ENCODE measurements at regions not wholly inside any gene's neighbourhood (a gene's known extent, or its start where the extent isn't known, plus 50 kb on each side); places are given as distances from the start of the nearest gene placed in this dataset.
"Not testable (repeated sequence)": the region's sequence is repeated elsewhere in the genome, so short reads cannot be mapped to it uniquely, and the experiment has no call there.

DNA sequence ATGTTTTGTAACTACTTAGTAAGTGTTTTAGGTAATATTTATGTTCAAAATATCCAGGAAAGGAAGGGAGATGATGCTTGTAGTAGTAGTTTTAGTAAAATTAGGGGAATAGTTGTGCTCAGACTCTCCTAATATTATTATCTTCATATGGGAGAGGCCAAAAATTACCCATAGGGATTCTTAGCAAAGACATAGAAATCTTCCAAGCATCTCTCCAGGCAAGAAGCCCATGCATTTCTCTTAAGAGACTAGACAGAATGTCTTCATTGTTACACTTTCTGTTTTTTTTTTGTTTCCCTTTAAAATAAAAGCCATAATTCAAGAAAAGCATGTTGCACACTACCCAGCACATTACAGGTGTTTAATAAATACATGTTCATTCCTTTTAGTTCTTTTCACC lies 180.6 kb downstream of the CYB561 start:
- no peak for DNase-seq

DNA sequence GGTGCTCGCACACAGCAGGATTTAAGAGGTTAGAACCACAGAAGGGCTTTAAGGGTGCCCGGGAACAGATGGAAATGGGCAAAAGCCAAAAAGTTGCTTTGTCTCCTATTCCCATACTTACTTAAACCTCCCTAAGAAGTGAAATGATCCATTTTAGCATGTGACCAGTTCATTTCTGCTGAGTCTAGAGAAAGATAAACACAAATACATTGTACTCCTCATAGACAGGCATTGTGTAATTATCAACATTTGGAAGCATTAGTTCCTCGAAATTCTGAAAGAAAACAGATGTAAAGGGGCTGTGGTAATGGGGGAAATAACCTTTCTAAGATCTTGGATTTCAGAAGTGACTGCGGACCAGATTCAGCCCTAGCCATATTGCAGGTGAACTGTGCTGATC lies 178.3 kb downstream of the CYB561 start:
- DNase-seq, result no peak

DNA sequence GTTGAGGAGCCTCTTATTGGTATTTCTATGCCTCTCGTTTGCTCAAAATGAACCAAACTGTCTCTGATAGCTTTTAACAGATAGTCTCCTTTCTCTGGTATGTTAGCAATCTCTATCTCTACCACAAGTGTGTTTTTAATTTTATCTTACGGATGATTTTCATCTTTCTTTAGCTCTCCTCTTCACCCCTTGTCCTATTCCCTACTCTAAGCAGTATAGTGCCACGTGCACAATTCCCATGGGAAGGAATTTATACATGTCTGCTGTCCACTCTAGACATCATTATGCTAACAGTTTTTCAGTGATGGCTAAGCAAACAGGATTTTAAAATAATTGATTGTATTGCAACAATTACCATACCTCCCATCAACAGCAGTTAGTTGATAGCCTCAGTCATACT lies 177.3 kb downstream of the CYB561 start:
- DNase-seq, result peak; percentile 61

DNA sequence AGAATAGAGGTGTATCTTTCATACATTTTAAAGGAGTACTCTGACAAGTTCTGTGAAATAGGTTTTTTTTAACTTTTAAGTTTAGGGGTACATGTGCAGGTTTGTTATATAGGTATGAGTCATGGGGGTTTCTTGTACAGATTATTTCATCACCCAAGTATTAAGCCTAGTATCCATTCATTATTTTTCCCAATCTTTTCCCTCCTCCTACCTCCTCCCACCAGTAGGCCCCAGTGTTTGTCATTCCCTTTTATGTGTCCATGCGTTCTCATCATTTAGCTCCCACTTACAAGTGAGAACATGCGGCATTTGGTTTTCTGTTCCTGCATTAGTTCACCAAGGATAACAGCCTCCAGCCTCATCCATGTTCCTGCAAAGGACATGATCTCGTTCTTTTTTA lies 175.5 kb downstream of the CYB561 start:
- DNase-seq, result no peak

DNA sequence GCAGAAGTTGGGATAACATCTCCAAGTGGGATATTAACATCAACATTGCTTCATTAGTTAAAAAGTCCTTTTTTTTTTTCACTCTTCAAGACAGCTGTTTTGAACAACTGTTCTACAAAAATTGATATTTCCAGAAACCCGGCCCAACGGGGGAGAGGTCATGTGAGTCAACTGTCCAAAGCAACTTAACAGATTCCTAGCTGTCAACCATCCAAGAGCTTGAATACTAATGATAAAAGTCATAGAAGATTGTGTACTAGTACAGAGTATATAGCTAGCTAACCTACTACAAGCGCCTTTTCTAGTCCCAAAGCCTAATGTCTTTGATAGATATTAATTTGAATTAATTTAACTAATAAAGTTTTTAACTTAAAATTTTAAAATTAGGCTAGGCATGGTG lies 172.0 kb downstream of the CYB561 start:
- DNase-seq, result peak; percentile 73

GRCh38 chr17:63275318-63275970 lies 170.7 kb downstream of the CYB561 start:
- peak; percentile 96 for DNase-seq

- DNase-seq, result no peak
Observed at GRCh38 chr17:63275971-63276745, 169.9 kb downstream of the CYB561 start.

GRCh38 chr17:63276821-63277220 lies 169.3 kb downstream of the CYB561 start:
- peak; percentile 21 for DNase-seq

DNA sequence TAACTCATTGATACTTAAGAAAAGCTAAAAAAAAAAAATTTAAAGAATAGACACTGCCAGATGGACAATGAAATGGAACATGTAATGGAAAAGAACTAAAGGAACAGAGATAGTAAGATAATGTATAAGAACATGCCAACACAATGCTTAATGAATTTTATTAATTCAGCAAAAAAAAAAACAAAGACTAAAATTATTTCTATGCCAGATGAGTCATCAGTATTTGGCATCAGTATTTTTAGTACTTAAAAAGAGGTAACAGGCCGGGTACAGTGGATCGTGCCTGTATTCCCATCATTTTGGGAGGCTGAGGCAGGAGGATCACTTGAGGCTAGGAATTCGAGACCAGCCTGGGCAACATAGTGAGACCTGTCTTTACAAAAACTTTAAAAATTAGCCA lies 168.5 kb downstream of the CYB561 start:
- no peak for DNase-seq

GRCh38 chr17:63278728-63279442 lies 167.2 kb downstream of the CYB561 start:
- DNase-seq, result no peak

DNA sequence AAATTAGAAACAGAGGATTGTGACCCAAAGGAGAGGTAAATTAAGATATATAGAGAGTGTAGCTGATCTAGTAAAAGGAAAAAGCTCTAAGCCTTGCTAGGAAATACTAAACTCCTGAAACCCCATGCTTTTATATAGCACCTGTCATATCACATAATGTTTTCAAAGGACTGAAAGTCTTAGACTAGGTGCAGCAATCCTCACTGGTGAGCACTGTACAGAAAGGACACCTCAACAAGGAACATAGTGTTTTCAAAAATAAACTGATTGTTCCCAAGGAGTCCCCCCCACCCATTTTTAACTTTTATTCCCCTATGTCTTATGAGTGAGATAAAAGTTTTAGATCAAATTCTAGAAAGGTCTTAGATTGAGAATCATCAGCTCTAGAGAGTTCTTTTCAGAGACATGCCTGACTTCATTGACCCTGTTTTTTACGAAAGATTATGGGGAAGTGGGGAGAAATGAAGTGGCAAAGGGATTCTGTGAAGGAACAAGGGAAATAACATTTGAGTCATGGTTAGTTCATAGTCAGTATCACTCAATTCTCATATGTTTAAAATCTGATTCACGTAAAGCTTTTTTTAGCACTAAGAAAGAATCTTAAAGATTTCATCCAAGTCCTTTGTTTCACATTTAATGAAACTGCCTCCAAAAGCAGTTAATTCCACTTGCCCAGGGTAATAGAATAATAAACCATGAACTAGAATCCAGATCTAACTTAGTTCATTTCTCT lies 166.4 kb downstream of the CYB561 start:
- DNase-seq, result peak; percentile 74

DNA sequence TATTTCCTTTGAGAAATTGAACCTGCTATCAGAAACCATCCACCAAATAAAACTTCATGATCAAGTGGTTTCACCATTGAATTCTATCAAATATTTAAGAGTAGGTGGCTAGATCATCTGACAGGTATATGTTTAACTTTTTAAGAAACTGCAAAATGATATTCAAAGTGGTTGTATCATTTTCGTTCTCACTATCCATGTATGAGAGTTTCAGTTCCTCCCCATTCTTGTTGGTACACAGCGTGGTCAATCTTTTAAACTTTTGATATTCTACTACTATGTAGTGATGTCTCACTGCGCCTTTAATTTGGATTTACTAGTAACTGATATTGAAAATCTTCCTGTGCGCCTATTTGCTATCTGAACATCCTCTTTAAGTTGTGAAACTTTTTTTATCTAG lies 163.7 kb downstream of the CYB561 start:
- no peak for DNase-seq

GRCh38 chr17:63285551-63285950 lies 160.6 kb downstream of the CYB561 start:
- peak; percentile 55 for DNase-seq

GRCh38 chr17:63286254-63286653 lies 159.9 kb downstream of the CYB561 start:
- DNase-seq, result no peak

DNA sequence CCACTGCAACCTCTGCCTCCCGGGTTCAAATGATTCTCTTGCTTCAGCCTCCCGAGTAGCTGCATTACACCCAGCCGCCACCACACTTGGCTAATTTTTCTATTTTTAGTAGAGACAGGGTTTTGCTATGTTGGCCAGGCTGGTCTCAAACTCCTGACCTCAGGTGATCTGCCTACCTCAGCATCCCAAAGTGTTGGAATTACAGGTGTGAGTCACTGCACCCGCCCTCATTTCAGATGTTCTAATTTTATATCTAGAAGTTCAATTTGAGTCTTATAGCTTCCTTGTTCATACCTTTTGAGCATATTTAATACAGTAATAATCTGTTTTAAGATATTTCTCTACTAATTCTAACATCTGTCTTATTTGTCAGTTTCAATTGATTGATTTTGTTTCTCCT lies 159.1 kb downstream of the CYB561 start:
- DNase-seq, result not testable (repeated sequence)

GRCh38 chr17:63289931-63290330 lies 156.2 kb downstream of the CYB561 start:
- DNase-seq, result no peak

DNA sequence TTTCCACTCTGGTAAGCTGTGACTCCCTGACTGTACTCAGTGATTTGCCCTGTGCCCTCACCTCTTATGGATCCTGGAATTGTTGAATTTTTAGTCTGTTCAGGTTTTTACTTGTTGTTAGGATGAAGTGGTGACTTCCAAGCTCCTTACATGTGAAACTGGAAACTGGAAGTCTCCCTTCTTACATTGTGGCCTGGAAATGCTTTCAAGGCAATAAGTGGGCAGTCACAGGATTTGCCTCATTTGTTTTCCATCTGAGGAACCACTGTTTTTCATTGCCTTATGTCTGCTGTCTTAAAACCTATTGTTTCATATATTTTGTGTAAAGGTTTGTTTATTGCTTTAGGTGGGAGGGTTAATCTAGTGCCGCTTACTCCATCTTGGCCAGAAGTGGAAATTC lies 155.8 kb downstream of the CYB561 start:
- DNase-seq, result no peak

DNA sequence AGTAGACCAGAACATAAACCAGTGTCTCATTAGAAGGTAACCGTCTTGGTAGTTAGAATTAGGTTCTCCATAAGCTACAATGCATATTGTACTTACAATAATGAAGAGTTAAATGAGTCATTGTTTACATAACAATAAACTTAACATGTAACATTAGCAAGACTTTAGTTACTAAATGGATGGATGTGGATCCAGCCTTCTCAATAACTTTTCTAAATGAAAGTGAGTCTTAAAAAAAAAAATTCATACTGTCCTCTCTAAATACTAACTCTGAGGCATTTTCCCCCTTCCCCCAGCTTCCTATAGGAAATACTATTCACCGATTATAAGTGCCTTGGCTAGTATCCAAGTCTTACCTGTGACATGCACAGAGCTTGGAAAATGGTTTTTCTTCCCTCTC lies 155.3 kb downstream of the CYB561 start:
- DNase-seq, result no peak

GRCh38 chr17:63291258-63291657 lies 154.8 kb downstream of the CYB561 start:
- DNase-seq, result peak; percentile 55

DNA sequence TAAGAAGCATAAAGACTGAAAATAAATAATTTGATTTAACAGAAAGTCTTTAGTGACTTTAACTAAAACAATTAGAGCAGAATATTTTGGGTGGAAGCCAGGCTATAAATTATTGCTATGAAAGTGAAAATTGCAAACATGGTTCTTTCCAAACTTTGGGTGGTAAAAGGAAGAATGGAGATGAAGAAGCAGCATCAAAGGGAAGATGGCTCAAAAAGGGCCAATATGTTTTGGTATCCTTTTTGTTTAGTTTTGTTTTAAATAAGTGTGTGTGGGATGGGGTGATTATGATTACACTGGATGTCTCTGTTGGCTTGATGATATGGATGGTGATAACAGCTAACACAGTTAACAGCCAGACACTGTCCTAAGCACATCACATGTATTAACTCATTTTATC lies 153.7 kb downstream of the CYB561 start:
- DNase-seq, result no peak

GRCh38 chr17:63293323-63294075 lies 152.6 kb downstream of the CYB561 start:
- peak; percentile 80 for DNase-seq

DNA sequence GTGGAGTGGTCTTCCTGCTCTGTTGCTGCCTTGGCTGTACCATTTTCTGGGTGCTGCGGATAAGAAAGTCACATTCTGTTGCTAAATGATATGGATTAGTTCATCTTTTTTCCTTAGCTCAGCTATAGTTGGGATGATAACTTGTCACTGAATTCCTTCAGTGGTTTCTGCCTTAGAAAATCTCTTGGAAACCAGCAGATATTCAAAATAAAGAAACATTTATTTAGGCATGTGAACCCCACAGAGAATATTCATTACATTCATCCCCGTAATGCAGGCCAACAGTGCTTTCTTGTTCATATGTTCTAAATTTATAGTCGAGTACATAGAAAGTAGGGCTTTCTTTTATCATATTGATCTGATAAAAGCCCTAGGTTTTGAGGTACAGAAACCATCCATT lies 151.3 kb downstream of the CYB561 start:
- DNase-seq, result no peak

All from fibroblast of skin of abdomen (primary cell).